ENCODE measurements at regions not wholly inside any gene's neighbourhood (a gene's known extent, or its start where the extent isn't known, plus 50 kb on each side); places are given as distances from the start of the nearest gene placed in this dataset.

GRCh38 chr2:23322567-23323197, 62.3 kb upstream of the KLHL29 start:
- no peak for DNase-seq (ENCODE audit: low read depth)

DNA sequence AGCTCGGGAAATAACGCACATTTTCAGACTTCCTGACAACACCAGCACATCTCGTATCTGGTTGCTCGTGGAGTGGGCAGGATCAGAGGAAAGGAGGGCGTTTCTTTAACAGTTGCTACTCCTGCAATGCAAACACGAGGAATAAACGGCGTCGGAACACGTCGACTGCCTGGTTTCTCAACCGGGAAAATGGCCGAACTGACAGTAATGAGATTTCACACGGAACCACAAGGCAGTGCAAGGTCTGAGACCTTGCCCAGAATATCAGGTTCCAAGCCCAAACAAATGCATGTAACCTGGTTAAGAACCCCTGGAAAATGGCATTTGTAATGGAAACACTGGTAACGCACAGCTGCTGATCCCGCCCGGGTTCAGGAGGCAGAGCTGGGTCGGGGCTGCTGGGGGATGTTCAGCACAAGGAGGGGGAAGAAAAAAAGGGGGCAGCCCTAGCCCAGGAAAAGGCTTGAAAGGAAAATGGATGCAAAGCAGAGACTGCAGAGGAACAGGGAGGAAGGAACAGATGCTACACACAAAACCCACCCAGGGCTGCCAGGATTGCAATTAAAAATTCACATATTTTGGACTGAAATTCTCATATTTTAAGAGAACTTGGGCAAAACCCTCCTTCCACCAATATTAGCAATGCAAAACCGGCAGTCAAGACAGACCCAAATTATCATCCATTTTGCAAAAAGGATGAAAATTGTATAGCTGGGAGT, 61.6 kb upstream of the KLHL29 start:
- DNase-seq (ENCODE audit: low read depth), result no peak

GRCh38 chr2:23323917-23324680, 60.9 kb upstream of the KLHL29 start:
- DNase-seq (ENCODE audit: low read depth), result peak; percentile 5

DNA sequence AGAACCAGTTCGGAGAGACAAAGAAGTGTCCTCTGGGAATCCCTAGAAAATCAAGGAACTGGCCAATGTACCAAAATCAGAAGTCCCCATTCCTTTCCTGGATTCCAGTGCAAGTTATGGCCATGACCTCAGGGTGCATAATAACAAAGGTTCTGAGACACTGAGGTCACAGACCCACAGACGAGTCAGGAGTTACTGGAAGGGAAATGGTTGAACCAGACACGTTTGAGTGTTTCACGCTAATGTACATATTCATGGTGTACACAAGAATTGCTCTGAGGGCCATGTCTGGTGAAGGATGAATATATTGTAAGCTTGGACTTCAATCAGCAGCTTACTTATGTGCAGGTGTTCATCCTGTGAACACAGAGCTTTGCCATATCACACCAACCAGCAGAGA, 58.6 kb upstream of the KLHL29 start:
- no peak for DNase-seq (ENCODE audit: low read depth)

GRCh38 chr2:23327416-23327815, 57.6 kb upstream of the KLHL29 start:
- DNase-seq (ENCODE audit: low read depth), result no peak

DNA sequence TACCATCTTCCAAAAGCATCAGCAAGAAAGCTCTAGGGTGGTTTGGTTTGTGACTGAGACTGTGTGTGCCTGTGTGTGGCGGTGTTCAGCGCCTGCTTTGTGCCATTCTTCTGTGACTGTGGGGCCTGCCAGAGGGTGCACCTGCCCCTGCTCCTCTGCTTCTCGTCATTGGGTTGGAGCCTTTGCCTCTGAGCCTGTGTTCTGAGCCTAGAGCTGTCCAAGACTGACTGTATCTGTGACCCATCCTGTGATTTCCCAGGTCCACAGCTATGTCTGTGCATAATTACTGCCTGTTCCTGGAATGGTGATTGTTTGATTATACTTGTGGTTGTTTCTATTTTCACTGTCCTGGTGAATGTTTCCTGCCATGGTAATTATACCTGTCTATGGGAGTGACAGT, 57.1 kb upstream of the KLHL29 start:
- DNase-seq (ENCODE audit: low read depth), result no peak

DNA sequence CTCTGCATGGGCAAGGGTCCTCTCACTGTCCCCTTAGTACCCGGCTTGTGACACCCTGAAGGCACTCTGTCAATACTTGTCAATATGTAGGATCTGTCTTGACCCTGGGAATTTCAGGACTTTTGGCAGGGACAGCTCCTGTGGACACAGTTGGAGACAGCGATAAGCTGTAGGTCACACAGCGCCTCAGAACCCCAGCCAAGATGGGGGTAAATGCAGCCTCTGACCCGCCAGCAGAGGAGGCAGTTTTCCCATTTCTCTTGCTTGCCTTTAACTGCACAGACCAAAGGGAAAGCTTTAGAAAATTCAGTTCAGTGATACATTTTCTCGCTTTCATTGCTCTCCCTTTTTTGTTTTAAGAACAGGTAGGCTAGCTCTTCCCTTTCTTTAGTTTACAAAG, 54.8 kb upstream of the KLHL29 start:
- DNase-seq (ENCODE audit: low read depth), result peak; percentile 9
